Adrenal gland (tissue), 9 donors: ENCODE measurements at regions not wholly inside any gene's neighbourhood (a gene's known extent, or its start where the extent isn't known, plus 50 kb on each side); places are given as distances from the start of the nearest gene placed in this dataset.

Experiments
- DNase-seq, 7 donors: peaks; one replicate each; pipeline ENCODE4 v3.0.0-alpha.2; 2019 to 2020
- H3K27ac ChIP-seq, 5 donors: fragments of 200-600 bp; sonication (generic) in 4 of 5; 1 replicate in 3 of 5; 2 replicates in 2 of 5; pipeline versions ENCODE4 v1.5.1 to v1.8.0; 2016 to 2020; ENCODE audit warnings: mild to moderate bottlenecking in 1 of 5
- H3K27me3 ChIP-seq: fragments of 200-600 bp; 2 replicates; pipeline ENCODE4 v1.8.0; 2021
- H3K36me3 ChIP-seq, 2 donors: fragments of 200-600 bp; replicated peaks in 1 of 2; 1 replicate in 1 of 2; 2 replicates in 1 of 2; pipeline versions ENCODE4 v1.5.1 to v1.8.0; 2018 to 2022
- H3K4me1 ChIP-seq, 2 donors: fragments of 200-600 bp; replicated peaks in 1 of 2; 1 replicate in 1 of 2; 2 replicates in 1 of 2; pipeline versions ENCODE4 v1.5.1 to v1.8.0; 2018 to 2021
- H3K4me3 ChIP-seq, 4 donors: fragments of 200-600 bp; sonication (generic) in 3 of 4; one replicate each; pipeline ENCODE4 v1.5.1; 2016 to 2018
- H3K9me3 ChIP-seq, 3 donors: fragments of 200-600 bp; sonication (generic) in 1 of 3; replicated peaks in 1 of 3; 1 replicate in 2 of 3; 2 replicates in 1 of 3; pipeline versions ENCODE4 v1.5.1 to v1.8.0; 2016 to 2021
- POLR2A ChIP-seq, 2 donors: fragments of 450-650 bp; IDR thresholded peaks; one replicate each; pipeline ENCODE4 v1.6.1; 2017; ENCODE audit warnings: antibody characterized with exemption in 2 of 2, mild to moderate bottlenecking in 2 of 2, moderate library complexity in 1 of 2
- WGBS, 4 donors: extraction: QIAGEN DNeasy Blood & Tissue Kit in 2 of 4; methylation state at CpG; one replicate each; pipeline versions ENCODE4 v1.1.5 to v1.1.7; 2013 to 2017; 5-methylcytosine and 5-hydroxymethylcytosine counted together
- intact Hi-C, 2 donors: fragments of 100-400 bp; cut with DNase I; formaldehyde crosslinking; loops; one replicate each; pipeline versions ENCODE4 v1.14.1 to v1.15.0; 2022 to 2023
- TF ChIP-seq, protein P1 (sequence below), 6 experiments: fragments of 450-650 bp in 4 of 6; fragments of 200-600 bp in 2 of 6; sonication (generic) in 1 of 6; IDR thresholded peaks; 1 replicate in 5 of 6; 2 replicates in 1 of 6; pipeline versions ENCODE4 v1.5.1 to v1.8.0; 2016 to 2021; ENCODE audit warnings: antibody characterized with exemption in 6 of 6, mild to moderate bottlenecking in 2 of 6, moderate library complexity in 1 of 6
- donor health status: healthy with polysubstance abuse.
- donor health status: Bipolar disorder and iron deficiency.
- donor health status: DM: yes; HTN: yes; CAD: no.
- donor health status: DM: no; HTN: no; CAD: no.
- donor health status: DM: no; HTN: no; CAD: no.

DNA sequence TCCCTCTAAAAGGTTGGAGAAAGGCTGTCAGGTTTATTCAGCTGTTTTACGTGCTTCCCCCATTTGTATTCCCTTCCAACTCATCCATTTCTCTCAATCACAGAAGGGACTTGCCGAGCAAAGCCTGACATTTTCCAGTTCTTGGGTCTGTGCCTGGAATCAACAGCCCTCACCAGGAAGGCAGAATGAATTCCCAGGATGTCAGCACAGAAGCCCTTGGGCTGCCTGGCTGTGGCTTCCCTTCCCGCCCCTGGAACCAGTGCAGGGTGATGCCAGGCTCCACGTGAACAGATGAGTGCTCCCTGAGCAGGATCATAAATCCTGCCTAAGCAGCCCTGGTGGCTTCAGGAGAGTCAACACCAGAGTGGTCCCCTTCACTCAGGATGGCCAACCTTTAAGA lies 86.1 kb upstream of the CD83 start:
- no peaks in the 10 kb centered on the region for H3K4me1 ChIP-seq
- no peaks in the 10 kb centered on the region for H3K36me3 ChIP-seq
- H3K9me3 ChIP-seq, result no peaks in the 10 kb centered on the region
- DNase-seq, result no peak
- intact Hi-C loops, result no loop called here
- H3K27me3 ChIP-seq, result no peaks in the 10 kb centered on the region
- H3K27ac ChIP-seq, result no peak overlapping the region
- no peak for TF ChIP-seq POLR2A (IDR thresholded peaks at IDR 0.05)
- no peak overlapping the region for H3K4me3 ChIP-seq
- WGBS, 4 donors, result 42 to 45% (median 44%) methylated on average over 2 to 4 of the region's 4 CpGs

DNA sequence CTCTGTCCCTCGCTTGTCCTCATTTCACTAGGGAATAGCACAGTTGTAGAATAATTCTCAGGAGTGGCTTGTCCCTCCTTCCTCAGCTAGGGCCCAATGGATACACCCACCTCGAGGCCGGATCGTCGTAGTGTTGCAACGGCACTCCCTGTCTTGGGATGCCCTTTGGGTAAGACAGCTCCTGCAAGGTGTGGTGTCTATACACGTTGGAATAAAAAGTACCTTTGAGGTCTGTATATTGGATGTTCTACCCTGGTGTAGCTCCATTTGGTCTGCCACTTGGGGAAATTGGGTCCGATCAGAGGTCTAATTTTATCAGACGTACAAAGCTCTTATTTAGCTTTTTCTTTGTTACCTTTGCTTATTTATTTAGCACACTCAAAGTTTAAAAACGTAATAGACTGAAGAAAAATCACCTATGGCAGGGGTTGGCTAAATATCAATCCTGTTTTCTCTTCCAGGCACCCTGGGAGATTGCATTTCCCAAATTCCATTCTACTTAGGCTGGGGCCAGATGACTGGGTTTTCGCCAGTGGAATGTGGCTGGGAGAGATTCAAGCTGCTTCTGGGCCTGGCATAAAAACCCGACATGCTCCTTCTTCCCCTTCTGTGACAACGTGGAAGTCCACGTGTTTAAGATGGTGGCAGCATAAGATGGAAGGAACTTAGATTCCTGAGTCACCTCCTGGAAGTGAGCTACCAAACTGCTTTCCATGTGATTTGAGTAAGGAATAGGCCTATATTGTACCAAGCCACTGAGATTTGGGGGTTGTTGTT lies 82.3 kb upstream of the CD83 start:
- H3K36me3 ChIP-seq, result no peaks in the 10 kb centered on the region
- no peak for TF ChIP-seq POLR2A (IDR thresholded peaks at IDR 0.05)
- TF ChIP-seq, protein P1, sequence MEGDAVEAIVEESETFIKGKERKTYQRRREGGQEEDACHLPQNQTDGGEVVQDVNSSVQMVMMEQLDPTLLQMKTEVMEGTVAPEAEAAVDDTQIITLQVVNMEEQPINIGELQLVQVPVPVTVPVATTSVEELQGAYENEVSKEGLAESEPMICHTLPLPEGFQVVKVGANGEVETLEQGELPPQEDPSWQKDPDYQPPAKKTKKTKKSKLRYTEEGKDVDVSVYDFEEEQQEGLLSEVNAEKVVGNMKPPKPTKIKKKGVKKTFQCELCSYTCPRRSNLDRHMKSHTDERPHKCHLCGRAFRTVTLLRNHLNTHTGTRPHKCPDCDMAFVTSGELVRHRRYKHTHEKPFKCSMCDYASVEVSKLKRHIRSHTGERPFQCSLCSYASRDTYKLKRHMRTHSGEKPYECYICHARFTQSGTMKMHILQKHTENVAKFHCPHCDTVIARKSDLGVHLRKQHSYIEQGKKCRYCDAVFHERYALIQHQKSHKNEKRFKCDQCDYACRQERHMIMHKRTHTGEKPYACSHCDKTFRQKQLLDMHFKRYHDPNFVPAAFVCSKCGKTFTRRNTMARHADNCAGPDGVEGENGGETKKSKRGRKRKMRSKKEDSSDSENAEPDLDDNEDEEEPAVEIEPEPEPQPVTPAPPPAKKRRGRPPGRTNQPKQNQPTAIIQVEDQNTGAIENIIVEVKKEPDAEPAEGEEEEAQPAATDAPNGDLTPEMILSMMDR (IDR thresholded peaks at IDR 0.05), result no peak
- intact Hi-C loops, result no loop called here
- no peaks in the 10 kb centered on the region for H3K9me3 ChIP-seq
- WGBS, 4 donors, result 70 to 78% (median 72%) methylated on average over 14 of the region's 14 CpGs
- H3K27ac ChIP-seq, result no peak overlapping the region
- DNase-seq, result no peak
- H3K4me3 ChIP-seq, result no peak overlapping the region
- no peaks in the 10 kb centered on the region for H3K4me1 ChIP-seq
- H3K27me3 ChIP-seq, result no peaks in the 10 kb centered on the region

GRCh38 chr6:14035874-14036273 lies 81.7 kb upstream of the CD83 start:
- intact Hi-C loops, result no loop called here
- TF ChIP-seq, protein P1 (IDR thresholded peaks at IDR 0.05), result no peak
- no peak for TF ChIP-seq POLR2A (IDR thresholded peaks at IDR 0.05)
- Histone ChIP-seq H3K9me3 (no peaks in the 10 kb centered on the region), H3K27me3 (no peaks in the 10 kb centered on the region), H3K4me1 (no peaks in the 10 kb centered on the region), H3K27ac (no peak overlapping the region), H3K36me3 (no peaks in the 10 kb centered on the region), H3K4me3 (no peak overlapping the region)
- DNase-seq, result no peak
- WGBS, 4 donors, result 57 to 72% (median 70%) methylated on average over 3 of the region's 3 CpGs

DNA sequence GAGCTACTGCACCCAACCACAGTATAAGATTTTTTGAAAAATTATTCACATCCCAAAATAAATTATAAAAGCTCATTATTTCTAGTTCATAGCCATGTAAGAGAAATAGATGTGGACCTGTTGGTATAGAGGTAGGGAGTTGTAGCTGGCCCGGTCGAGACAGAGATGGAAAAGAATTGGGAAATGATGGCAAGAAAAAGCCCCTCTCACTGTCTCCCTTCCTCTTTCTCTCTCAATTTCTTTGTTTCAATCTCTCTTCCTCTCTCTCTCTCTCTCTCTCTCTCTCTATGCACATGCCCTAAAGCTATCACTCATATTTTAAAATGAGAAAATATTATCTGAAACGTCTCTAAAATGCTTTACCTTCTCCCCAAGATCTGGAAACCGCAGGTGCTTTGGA lies 80.7 kb upstream of the CD83 start:
- 55 to 72% (median 66%) methylated on average over 4 of the region's 4 CpGs for WGBS, 4 donors
- intact Hi-C loops, result no loop called here

More for the DNA sequence above, 80.7 kb upstream of the CD83 start:
- TF ChIP-seq, protein P1 (IDR thresholded peaks at IDR 0.05), result no peak
- no peak for TF ChIP-seq POLR2A (IDR thresholded peaks at IDR 0.05)
- Histone ChIP-seq H3K4me3 (no peak overlapping the region), H3K36me3 (no peaks in the 10 kb centered on the region), H3K27ac (no peak overlapping the region), H3K9me3 (no peaks in the 10 kb centered on the region), H3K4me1 (no peaks in the 10 kb centered on the region), H3K27me3 (no peaks in the 10 kb centered on the region)
- no peak for DNase-seq
